H1 (cell line): ENCODE measurements at regions not wholly inside any gene's neighbourhood (a gene's known extent, or its start where the extent isn't known, plus 50 kb on each side); places are given as distances from the start of the nearest gene placed in this dataset.

Experiments used
- CTCF ChIA-PET: fragments of 300-600 bp; sonication (Branson Sonifier 250); formaldehyde crosslinking; loops from one replicate; lab custom pipeline; 2021; ENCODE audit not compliant: partially characterized antibody; lab: Charles Lee
- POLR2A ChIA-PET: fragments of 300-600 bp; sonication (Branson Sonifier 250); formaldehyde crosslinking; loops from one replicate; lab custom pipeline; 2021; ENCODE audit warnings: inconsistent platforms; ENCODE audit not compliant: partially characterized antibody; lab: Charles Lee
- DNase-seq, 2 experiments: peaks; one replicate each; pipeline versions ENCODE4 v3.0.0 to v3.0.0-alpha.2; 2010 to 2022; ENCODE audit warnings: low spot score in 2 of 2, low read depth in 1 of 2, mixed read lengths in 1 of 2
- FAIRE-seq: peaks from 2 replicates; lab custom pipeline; 2011; peaks lifted over from hg19 to GRCh38; lab: Jason Lieb, UNC
- H2AFZ ChIP-seq: 2 replicates; pipeline ENCODE4 v1.8.1; 2012; ENCODE audit warnings: low read length, inconsistent platforms
- H2AK5ac ChIP-seq: 2 replicates; pipeline ENCODE4 v1.6.1; 2013; ENCODE audit warnings: low read depth, low read length
- H2BK120ac ChIP-seq: replicated peaks from 2 replicates; pipeline ENCODE3; 2013; ENCODE audit warnings: low read depth, low read length, inconsistent platforms
- H2BK12ac ChIP-seq: 2 replicates; pipeline ENCODE4 v1.6.1; 2013; ENCODE audit warnings: low read depth, low read length
- H2BK15ac ChIP-seq: 2 replicates; pipeline ENCODE4 v1.6.1; 2013; ENCODE audit warnings: low read length
- H2BK20ac ChIP-seq: 2 replicates; pipeline ENCODE4 v1.6.1; 2013; ENCODE audit warnings: low read length
- H2BK5ac ChIP-seq: 2 replicates; pipeline ENCODE4 v1.6.1; 2013; ENCODE audit warnings: low read depth, low read length
- H3K14ac ChIP-seq: 2 replicates; pipeline ENCODE4 v1.6.1; 2013; ENCODE audit warnings: inconsistent platforms; ENCODE audit not compliant: insufficient read length
- H3K18ac ChIP-seq: 2 replicates; pipeline ENCODE4 v1.6.1; 2013; ENCODE audit warnings: low read length; ENCODE audit errors: extremely low read depth
- H3K23ac ChIP-seq: 2 replicates; pipeline ENCODE4 v1.6.1; 2013; ENCODE audit warnings: inconsistent platforms; ENCODE audit not compliant: insufficient read length
- H3K23me2 ChIP-seq: 2 replicates; pipeline ENCODE4 v1.6.1; 2013; ENCODE audit warnings: low read depth, low read length
- H3K27ac ChIP-seq: 2 replicates; pipeline ENCODE4 v1.6.1; 2011; ENCODE audit warnings: low read depth, low read length, inconsistent platforms
- H3K27me3 ChIP-seq, 4 experiments: replicated peaks in 1 of 4; 1 replicate in 1 of 4; 2 replicates in 3 of 4; pipeline versions ENCODE4 v1.6.1 to v1.8.1; 2011 to 2013; ENCODE audit warnings: low read length in 3 of 4, mild to moderate bottlenecking in 3 of 4, inconsistent platforms in 2 of 4, mixed read lengths in 2 of 4, moderate library complexity in 1 of 4; ENCODE audit not compliant: control insufficient read depth in 3 of 4, insufficient read depth in 3 of 4; ENCODE audit errors: extremely low read depth in 1 of 4
- H3K36me3 ChIP-seq, 4 experiments: 2 replicates each; pipeline versions ENCODE4 v1.6.1 to v1.8.1; 2011 to 2013; ENCODE audit warnings: mild to moderate bottlenecking in 4 of 4, low read length in 3 of 4, moderate library complexity in 2 of 4, control low read depth in 1 of 4, inconsistent platforms in 1 of 4; ENCODE audit not compliant: insufficient read depth in 4 of 4, control insufficient read depth in 2 of 4
- H3K4ac ChIP-seq: replicated peaks from 2 replicates; pipeline ENCODE3; 2013; ENCODE audit warnings: low read length, low read depth, mixed read lengths, inconsistent platforms; ENCODE audit not compliant: insufficient read length
- H3K4me1 ChIP-seq, 4 experiments: replicated peaks in 1 of 4; 1 replicate in 1 of 4; 2 replicates in 3 of 4; pipeline versions ENCODE4 v1.6.1 to v1.8.1; 2011 to 2013; ENCODE audit warnings: low read length in 3 of 4, inconsistent platforms in 2 of 4, mixed read lengths in 1 of 4; ENCODE audit not compliant: insufficient read depth in 4 of 4, control insufficient read depth in 3 of 4
- H3K4me2 ChIP-seq, 2 experiments: 2 replicates each; pipeline versions ENCODE4 v1.6.1 to v1.8.1; 2011 to 2013; ENCODE audit warnings: low read depth in 2 of 2, low read length in 2 of 2, control low read depth in 1 of 2, inconsistent platforms in 1 of 2, mild to moderate bottlenecking in 1 of 2; ENCODE audit not compliant: insufficient read depth in 1 of 2
- H3K4me3 ChIP-seq, 4 experiments: fragments of 200-600, 300-600 bp in 1 of 4; sonication (generic), shearing (Covaris generic), sonication (Bioruptor Twin) in 1 of 4; 2 replicates each; pipeline versions ENCODE4 v1.5.1 to v1.8.1; 2011 to 2016; ENCODE audit warnings: low read length in 4 of 4, low read depth in 3 of 4, control low read depth in 2 of 4, inconsistent platforms in 2 of 4, mild to moderate bottlenecking in 2 of 4, mixed read lengths in 1 of 4, moderate library complexity in 1 of 4; ENCODE audit not compliant: insufficient read depth in 2 of 4; ENCODE audit errors: extremely low read depth in 1 of 4
- H3K56ac ChIP-seq: replicated peaks from 2 replicates; pipeline ENCODE3; 2013; ENCODE audit warnings: low read depth, mild to moderate bottlenecking, mixed read lengths, low read length, inconsistent platforms; ENCODE audit not compliant: insufficient read length
- H3K79me1 ChIP-seq: 2 replicates; pipeline ENCODE4 v1.6.1; 2013; ENCODE audit warnings: low read depth, low read length, control low read depth
- H3K79me2 ChIP-seq, 2 experiments: 2 replicates each; pipeline versions ENCODE4 v1.6.1 to v1.8.1; 2012 to 2013; ENCODE audit warnings: low read length in 2 of 2, mild to moderate bottlenecking in 2 of 2, inconsistent platforms in 1 of 2; ENCODE audit not compliant: insufficient read depth in 2 of 2, control insufficient read depth in 1 of 2
- H3K9ac ChIP-seq, 4 experiments: replicated peaks in 1 of 4; 1 replicate in 1 of 4; 2 replicates in 3 of 4; pipeline versions ENCODE4 v1.6.1 to v1.8.1; 2011 to 2013; ENCODE audit warnings: low read depth in 3 of 4, low read length in 3 of 4, control low read depth in 2 of 4, mild to moderate bottlenecking in 2 of 4, moderate library complexity in 2 of 4, inconsistent platforms in 1 of 4; ENCODE audit errors: extremely low read depth in 1 of 4
- H3K9me3 ChIP-seq, 2 experiments: 2 replicates each; pipeline versions ENCODE4 v1.6.1 to v1.8.1; 2012 to 2013; ENCODE audit warnings: mild to moderate bottlenecking in 2 of 2, moderate library complexity in 2 of 2, control low read depth in 1 of 2, inconsistent platforms in 1 of 2, low read depth in 1 of 2, low read length in 1 of 2, mixed read lengths in 1 of 2; ENCODE audit not compliant: insufficient read depth in 2 of 2
- H4K20me1 ChIP-seq, 2 experiments: replicated peaks in 1 of 2; 2 replicates each; pipeline versions ENCODE3 to v1.8.1; 2011 to 2013; ENCODE audit warnings: inconsistent platforms in 2 of 2, low read length in 2 of 2, mild to moderate bottlenecking in 1 of 2; ENCODE audit not compliant: insufficient read depth in 2 of 2, control insufficient read depth in 1 of 2
- H4K5ac ChIP-seq: 2 replicates; pipeline ENCODE4 v1.6.1; 2013; ENCODE audit warnings: low read length, low read depth, mixed read lengths, inconsistent platforms; ENCODE audit not compliant: insufficient read length
- H4K8ac ChIP-seq: 2 replicates; pipeline ENCODE4 v1.8.0; 2013; ENCODE audit warnings: mild to moderate bottlenecking, moderate library complexity, low read length, inconsistent platforms; ENCODE audit not compliant: insufficient read depth; ENCODE audit errors: extremely low read depth
- H4K91ac ChIP-seq: replicated peaks from 2 replicates; pipeline ENCODE3; 2013; ENCODE audit warnings: low read length, mixed read lengths, inconsistent platforms; ENCODE audit not compliant: insufficient read length
- ATF3 ChIP-seq: IDR thresholded peaks from 2 replicates; pipeline ENCODE4 v1.6.1; 2011; ENCODE audit warnings: low read depth, mild to moderate bottlenecking, low read length; ENCODE audit not compliant: insufficient read depth
- BRCA1 ChIP-seq: IDR thresholded peaks from 2 replicates; pipeline ENCODE4 v1.6.1; 2012; ENCODE audit warnings: low read depth, low read length, improper control_type of control experiment
- CEBPB ChIP-seq: IDR thresholded peaks from 2 replicates; pipeline ENCODE4 v1.6.1; 2012; ENCODE audit warnings: low read depth, low read length
- CREB1 ChIP-seq: IDR thresholded peaks from 2 replicates; pipeline ENCODE4 v1.6.1; 2012; ENCODE audit warnings: inconsistent platforms
- CTCF ChIP-seq, 3 experiments: IDR thresholded peaks; 1 replicate in 2 of 3; 2 replicates in 1 of 3; pipeline versions ENCODE4 v1.5.1 to v1.6.1; 2011; ENCODE audit warnings: low read length in 3 of 3, mild to moderate bottlenecking in 3 of 3, inconsistent platforms in 2 of 3, low read depth in 1 of 3, moderate library complexity in 1 of 3; ENCODE audit not compliant: insufficient read depth in 1 of 3; ENCODE audit errors: control extremely low read depth in 1 of 3
- GABPA ChIP-seq: IDR thresholded peaks from 2 replicates; pipeline ENCODE4 v1.6.1; 2011; ENCODE audit warnings: mild to moderate bottlenecking, low read length, moderate library complexity, borderline replicate concordance; ENCODE audit not compliant: insufficient read depth
- GTF2F1 ChIP-seq: IDR thresholded peaks from 2 replicates; pipeline ENCODE4 v1.6.1; 2012; ENCODE audit warnings: low read depth, low read length, improper control_type of control experiment, borderline replicate concordance
- NRF1 ChIP-seq: IDR thresholded peaks from 2 replicates; pipeline ENCODE4 v1.6.1; 2011; ENCODE audit warnings: mild to moderate bottlenecking, low read depth, low read length, improper control_type of control experiment
- RBBP5 ChIP-seq: IDR thresholded peaks from 2 replicates; pipeline ENCODE4 v1.7.1; 2012; ENCODE audit warnings: low read depth, mild to moderate bottlenecking, inconsistent platforms, low read length, moderate library complexity, borderline replicate concordance
- RFX5 ChIP-seq: IDR thresholded peaks from 2 replicates; pipeline ENCODE4 v1.6.1; 2011; ENCODE audit warnings: low read depth, low read length, improper control_type of control experiment, borderline replicate concordance
- SUZ12 ChIP-seq: fragments of 200-600 bp; sonication (generic); IDR thresholded peaks from 2 replicates; pipeline ENCODE4 v1.6.1; 2012; ENCODE audit warnings: mild to moderate bottlenecking, inconsistent platforms, low read length, moderate library complexity, mixed read lengths
- TBP ChIP-seq: IDR thresholded peaks from 2 replicates; pipeline ENCODE4 v1.6.1; 2011; ENCODE audit warnings: low read depth, low read length, improper control_type of control experiment
- WGBS, 2 experiments: shearing (Covaris generic) in 1 of 2; methylation state at CpG; one replicate each; pipeline versions ENCODE4 v1.1.6 to v1.1.7; 2013 to 2015; ENCODE audit warnings: low lambda C conversion rate in 2 of 2, mixed read lengths in 2 of 2, inconsistent platforms in 1 of 2, low coverage in 1 of 2, missing lambda C conversion rate in 1 of 2; ENCODE audit not compliant: insufficient replicate concordance in 2 of 2, insufficient coverage in 1 of 2, insufficient read length in 1 of 2; ENCODE audit errors: extremely low coverage in 1 of 2, missing lambda C conversion rate in 1 of 2; 5-methylcytosine and 5-hydroxymethylcytosine counted together

- H4K5ac ChIP-seq = no peak overlapping the region
- no peak overlapping the region for H2BK20ac ChIP-seq
- no peak overlapping the region for H2BK15ac ChIP-seq
- no peak overlapping the region for H3K56ac ChIP-seq
- no peaks in the 10 kb centered on the region for H3K36me3 ChIP-seq
- DNase-seq = no peak
- H3K9ac ChIP-seq = no peak overlapping the region
- H4K20me1 ChIP-seq = no peaks in the 10 kb centered on the region
- POLR2A ChIA-PET = no interaction called here
- no peak overlapping the region for H3K4me2 ChIP-seq
- H2BK120ac ChIP-seq = no peak overlapping the region
- TF ChIP-seq GABPA (no peak), GTF2F1 (no peak), CREB1 (no peak), CEBPB (no peak), RBBP5 (no peak), SUZ12 (no peak), NRF1 (no peak), ATF3 (no peak), TBP (no peak), CTCF (IDR thresholded peaks at IDR 0.05; ENCODE audit: control extremely low read depth in 1 of 3, insufficient read depth in 1 of 3, low read depth in 1 of 3, low read length in 3 of 3) (no peak), BRCA1 (no peak), RFX5 (no peak)
- no peak overlapping the region for H4K8ac ChIP-seq
- H3K4me3 ChIP-seq = no peak overlapping the region
- no peaks in the 10 kb centered on the region for H3K23me2 ChIP-seq
- no peaks in the 10 kb centered on the region for H3K79me1 ChIP-seq
- H3K14ac ChIP-seq = no peak overlapping the region
- H3K79me2 ChIP-seq = no peaks in the 10 kb centered on the region
- WGBS, 2 experiments = 99% methylated on average over 8 of the region's 8 CpGs; no CpG with 5 or more reads in 1 of the 2 experiments
- CTCF ChIA-PET = no interaction called here
- H2AFZ ChIP-seq = no peak overlapping the region
- H3K18ac ChIP-seq = no peak overlapping the region
- no peak overlapping the region for H2BK12ac ChIP-seq
- no peaks in the 10 kb centered on the region for H3K27me3 ChIP-seq
- H3K4me1 ChIP-seq = no peaks in the 10 kb centered on the region
- H2BK5ac ChIP-seq = no peak overlapping the region
- H3K23ac ChIP-seq = no peak overlapping the region
- no peak overlapping the region for H2AK5ac ChIP-seq
- no peak for FAIRE-seq
- H4K91ac ChIP-seq = no peak overlapping the region
- no peak overlapping the region for H3K4ac ChIP-seq
- no peak overlapping the region for H3K27ac ChIP-seq
- H3K9me3 ChIP-seq = peaks cover 0 to 3% of the 10 kb centered on the region in 2 experiments; a peak in 1 of 4 replicates
Observed at GRCh38 chr11:98423933-98424332, 596.8 kb upstream of the CNTN5 start.
